ENCODE measurements at regions not wholly inside any gene's neighbourhood (a gene's known extent, or its start where the extent isn't known, plus 50 kb on each side); places are given as distances from the start of the nearest gene placed in this dataset.

GRCh38 chr4:42331914-42332368, 65.3 kb upstream of the SHISA3 start:
- DNase-seq = no peak

- DNase-seq = no peak
These were observed 57.3 kb upstream of the SHISA3 start for GRCh38 chr4:42339935-42340406.

- no peak for DNase-seq
These were observed 55.7 kb upstream of the SHISA3 start for GRCh38 chr4:42341518-42342026.

GRCh38 chr4:42342459-42342858, 54.8 kb upstream of the SHISA3 start:
- DNase-seq = no peak

GRCh38 chr4:42344309-42344708, 53.0 kb upstream of the SHISA3 start:
- DNase-seq = no peak

GRCh38 chr4:42344749-42345148, 52.5 kb upstream of the SHISA3 start:
- no peak for DNase-seq

GRCh38 chr4:42345962-42346544, 51.2 kb upstream of the SHISA3 start:
- DNase-seq = no peak

- DNase-seq = no peak
These were observed 50.2 kb upstream of the SHISA3 start for GRCh38 chr4:42347076-42347475.

All from NCI-H345 (cell line).